ENCODE measurements at regions not wholly inside any gene's neighbourhood (a gene's known extent, or its start where the extent isn't known, plus 50 kb on each side); places are given as distances from the start of the nearest gene placed in this dataset.
"Not testable (repeated sequence)": the region's sequence is repeated elsewhere in the genome, so short reads cannot be mapped to it uniquely, and the experiment has no call there.

- no peak for DNase-seq (ENCODE audit: low read depth in 2 of 2)
Measured at GRCh38 chr17:6893382-6894205, 62.1 kb upstream of the TEKT1 start.

DNA sequence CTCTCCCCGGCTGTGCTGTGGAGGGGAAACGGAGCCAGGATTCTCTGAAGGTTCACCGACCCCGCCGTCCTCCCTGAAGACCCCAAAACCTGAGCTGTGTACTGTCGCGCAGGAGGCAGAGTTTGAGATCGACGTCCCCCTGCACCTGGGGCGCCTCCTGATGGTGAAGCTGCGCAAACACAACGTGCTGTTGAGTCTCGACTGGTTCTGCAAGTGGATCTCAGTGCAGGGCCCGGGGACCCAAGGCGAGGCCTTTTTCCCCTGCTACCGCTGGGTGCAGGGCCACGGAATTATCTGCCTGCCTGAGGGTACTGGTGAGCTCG is 62.6 kb upstream of the TEKT1 start:
- no peak for DNase-seq (ENCODE audit: low read depth in 2 of 2)

GRCh38 chr17:6901086-6901485 is 69.6 kb upstream of the TEKT1 start:
- no peak for DNase-seq (ENCODE audit: low read depth in 2 of 2)

DNA sequence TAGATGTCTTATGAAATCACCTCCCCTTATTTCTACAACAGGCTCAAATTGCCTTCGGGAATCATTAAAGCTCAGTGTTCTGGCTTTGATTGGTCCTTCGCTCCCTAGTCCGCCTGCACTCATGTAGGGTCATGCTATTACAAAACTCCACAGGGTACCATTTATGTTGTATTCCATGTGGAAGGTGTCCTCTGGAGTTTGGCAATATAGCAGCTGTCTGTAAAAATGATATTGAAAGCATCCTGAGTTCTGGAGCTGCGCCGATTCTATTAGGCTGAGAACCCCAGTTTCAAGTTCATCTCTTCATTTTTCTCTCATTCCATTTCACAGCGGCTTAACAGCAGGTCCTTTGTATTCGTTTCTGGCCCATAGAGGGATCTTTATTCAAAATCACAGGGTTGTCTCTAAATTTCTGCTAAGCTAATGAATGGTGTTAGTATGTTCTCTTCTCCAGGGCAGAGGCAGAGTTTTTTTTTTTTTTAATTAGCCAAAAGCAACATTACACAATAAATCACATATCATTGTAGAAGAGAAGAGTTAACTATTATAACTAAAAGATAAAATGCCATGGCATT is 71.9 kb upstream of the TEKT1 start:
- DNase-seq (ENCODE audit: low read depth in 2 of 2) = no peak

DNA sequence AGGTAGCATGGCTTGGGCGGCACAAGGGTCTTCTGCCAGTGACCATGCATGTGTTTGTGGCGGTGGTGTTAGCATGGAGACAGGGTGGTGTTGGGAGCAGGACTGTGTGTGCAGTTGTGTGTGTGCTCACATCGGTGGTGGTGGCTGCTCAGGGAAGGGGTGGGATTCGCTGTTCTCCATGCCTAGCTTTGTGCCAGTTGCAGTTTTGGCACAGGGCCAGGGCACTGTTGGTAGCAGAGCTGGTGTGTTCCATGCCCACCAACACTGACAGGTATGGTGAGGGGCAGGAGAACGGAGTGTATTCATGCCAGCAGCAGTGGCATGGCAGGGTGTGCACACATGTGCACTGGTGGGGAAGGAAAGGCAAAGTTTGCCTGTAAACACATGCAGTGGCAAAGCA is 77.3 kb upstream of the TEKT1 start:
- no peak for DNase-seq (ENCODE audit: low read depth in 2 of 2)

- peak in 1 of 2 experiments; percentile 12 for DNase-seq (ENCODE audit: low read depth in 2 of 2)
Measured at GRCh38 chr17:6910987-6911603, 79.6 kb upstream of the TEKT1 start.

DNA sequence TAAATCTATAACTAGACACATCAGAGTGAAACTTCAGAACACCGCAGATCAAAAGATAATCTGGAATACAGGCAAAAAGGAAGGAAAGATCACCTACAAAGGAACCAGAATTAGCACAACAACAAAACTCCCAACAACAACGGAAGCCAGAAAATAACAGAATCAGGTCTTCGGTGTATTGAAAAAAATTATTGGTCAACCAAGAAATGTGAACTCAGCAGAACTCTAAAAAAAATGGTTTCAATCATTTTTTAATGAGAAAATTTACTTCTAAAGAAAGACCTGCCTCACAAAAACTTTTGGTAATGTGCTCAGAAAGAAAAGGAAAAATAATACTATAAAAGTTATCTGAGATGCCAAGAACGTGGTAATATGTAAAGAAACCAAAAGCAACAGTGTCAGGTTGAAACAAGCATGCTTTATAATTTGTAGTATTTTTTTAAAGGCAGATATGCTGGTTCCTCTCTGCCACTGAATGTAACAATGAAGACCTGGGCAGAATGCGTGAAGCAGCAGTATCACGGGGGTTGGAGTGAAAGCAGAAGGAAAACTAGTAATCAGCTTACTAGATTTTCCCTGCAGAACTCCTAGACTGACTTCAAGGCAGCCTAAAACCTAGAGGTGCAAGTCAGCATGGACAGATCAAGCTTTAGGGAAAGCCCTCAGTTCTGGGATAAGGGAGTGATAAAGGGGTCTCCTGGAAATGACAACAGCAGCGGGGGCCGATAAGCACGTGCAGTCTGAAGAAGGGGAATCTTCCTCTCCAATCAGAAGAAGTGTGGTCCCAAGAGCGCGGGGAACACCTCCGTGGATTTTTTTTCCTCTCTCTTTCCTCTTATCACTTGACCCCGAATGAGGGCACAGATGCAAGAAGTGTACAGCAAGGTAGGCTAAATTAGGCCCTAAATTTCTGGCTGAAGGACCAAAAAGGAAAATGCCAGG is 80.9 kb upstream of the TEKT1 start:
- DNase-seq (ENCODE audit: low read depth in 2 of 2) = no peak

DNA sequence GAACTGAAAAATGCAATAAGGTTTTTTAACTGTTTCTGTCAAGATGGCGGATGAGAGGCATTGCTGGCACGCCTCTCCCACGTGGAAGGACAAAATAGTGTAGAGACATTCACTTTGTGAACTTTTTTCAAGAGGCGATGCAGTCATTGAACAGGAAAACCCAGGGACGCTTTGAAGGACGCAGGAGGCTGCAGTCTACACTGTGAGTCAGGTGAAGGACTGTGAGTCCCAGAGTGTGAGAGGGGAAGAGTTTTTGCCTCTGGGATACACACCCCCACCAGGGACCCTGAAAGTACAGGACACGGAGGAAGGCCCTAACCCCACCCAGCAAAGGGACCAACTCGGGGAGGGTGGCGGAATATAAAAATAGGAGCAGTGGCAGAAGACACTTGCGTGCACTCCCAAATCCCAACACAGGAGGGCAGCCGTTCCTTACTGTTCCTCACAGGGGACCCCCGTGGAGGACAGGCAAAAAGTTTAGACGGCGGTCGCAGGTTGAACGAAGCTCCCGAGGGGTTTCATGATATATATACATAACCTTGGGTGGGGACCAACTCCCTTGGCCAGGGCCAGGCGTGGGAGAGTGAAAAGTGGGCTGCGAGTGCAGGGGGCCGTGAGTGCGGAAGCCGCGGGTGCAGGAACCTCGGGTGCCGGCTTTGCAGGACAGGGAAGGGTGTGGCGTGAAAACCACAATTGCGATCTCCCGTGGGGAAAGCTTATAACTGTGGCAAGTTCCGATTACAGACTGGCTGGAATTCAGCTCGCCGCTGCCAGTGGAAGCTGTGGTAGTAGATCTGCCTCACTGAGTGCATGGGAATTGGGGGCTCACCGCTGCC is 82.0 kb upstream of the ALOX12 start:
- DNase-seq (ENCODE audit: low read depth in 2 of 2) = peak; percentile 16 to 19

- no peak for DNase-seq (ENCODE audit: low read depth in 2 of 2)
Measured at GRCh38 chr17:6914711-6915110, 81.1 kb upstream of the ALOX12 start.

DNA sequence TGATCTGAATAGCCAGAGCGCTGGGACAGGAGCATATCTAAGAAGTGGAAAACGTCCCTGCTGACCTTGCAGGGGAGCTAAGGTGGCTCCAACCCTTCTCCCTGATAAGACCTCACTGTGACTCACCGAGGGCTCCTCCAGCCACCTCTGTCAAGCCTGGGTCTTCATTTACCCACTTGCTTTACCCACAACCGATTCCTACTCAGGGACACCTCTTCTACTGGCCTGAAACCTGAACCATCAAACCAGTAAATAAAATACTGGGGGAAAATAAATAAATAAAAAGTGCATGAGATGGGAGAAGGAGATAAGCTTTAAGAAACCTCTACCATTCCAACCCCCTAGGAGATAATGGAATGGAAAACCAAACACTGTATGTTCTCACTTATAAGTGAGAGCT is 80.2 kb upstream of the ALOX12 start:
- no peak for DNase-seq (ENCODE audit: low read depth in 2 of 2)

DNA sequence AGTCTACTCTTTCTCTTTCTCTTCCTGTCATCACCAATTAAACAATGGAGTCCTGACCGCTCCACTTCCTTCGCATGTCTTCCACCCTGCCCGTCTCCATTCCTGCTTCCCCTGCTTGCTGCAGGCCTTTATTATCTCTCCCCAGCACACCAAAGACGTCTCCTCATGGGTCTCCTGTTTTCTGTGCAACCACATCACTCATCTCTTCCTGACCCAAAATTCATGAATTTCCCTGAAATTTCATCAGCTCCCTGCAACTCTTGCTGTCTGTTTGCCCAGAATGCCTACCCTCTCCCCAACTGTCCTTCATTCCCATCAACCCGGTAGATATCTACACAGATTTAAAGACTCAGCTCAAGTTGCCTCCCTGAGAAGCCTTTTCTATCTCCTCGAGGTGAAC is 76.7 kb upstream of the ALOX12 start:
- DNase-seq (ENCODE audit: low read depth in 2 of 2) = no peak

DNA sequence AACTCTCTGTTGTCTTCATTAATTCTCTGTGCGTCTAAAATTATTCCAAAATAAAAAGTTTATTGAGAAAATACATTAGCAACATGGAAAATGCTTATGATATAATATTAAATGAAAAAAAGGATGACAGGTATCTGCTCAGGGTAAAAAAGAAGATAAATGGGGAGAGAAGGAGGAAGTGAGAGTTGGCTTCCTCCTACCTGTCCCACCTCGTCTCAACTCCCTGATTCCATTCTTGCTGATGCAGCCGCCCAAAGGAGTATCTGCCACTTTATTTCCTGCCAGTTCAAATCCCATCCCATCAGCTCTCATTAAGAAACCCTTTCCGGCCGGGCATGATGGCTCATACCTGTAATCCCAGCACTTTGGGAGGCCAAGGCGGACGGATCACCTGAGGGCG is 72.5 kb upstream of the ALOX12 start:
- DNase-seq (ENCODE audit: low read depth in 2 of 2) = no peak

- DNase-seq (ENCODE audit: low read depth in 2 of 2) = peak; percentile 11 to 12
Measured at GRCh38 chr17:6924208-6924607, 71.6 kb upstream of the ALOX12 start.

GRCh38 chr17:6926667-6927066 is 69.2 kb upstream of the ALOX12 start:
- DNase-seq (ENCODE audit: low read depth in 2 of 2) = no peak

DNA sequence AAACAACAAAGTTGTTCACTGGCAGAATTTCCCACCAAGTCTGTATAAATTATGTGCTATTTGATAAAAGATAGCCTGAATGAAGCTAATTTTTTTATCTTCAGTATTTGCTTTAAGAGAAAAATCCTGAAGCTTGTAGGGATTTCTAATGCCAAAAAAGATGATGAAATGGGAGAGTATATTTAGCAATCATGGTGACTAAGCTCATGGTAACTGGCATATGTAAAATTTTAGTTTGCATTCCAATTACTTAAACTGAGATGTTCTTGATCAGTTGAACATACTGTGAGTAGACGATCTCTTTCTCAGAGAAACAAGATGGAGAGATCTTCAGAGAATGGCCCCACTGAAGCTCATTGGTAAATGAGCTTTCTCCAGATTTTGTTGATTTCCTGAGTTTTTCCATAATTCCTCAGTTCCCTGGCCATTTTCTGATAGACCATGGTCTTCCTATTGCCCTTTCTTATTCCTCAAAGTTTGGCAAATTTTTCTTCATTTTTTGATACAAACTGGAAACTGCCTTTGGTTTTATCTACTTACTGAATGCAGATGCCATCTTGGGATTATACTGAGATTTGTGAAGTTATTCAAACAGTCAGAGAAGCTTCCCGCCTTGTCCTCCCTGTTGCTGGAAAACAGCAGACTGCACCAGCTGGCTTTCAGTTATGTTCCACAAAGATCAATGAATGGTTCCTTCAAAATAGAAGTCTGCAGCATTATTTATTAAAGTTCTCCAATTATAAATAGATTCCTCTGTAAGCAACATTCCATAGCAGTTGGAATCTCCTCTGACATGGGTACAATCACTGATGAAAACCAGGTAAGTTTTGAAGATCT is 68.3 kb upstream of the ALOX12 start:
- DNase-seq (ENCODE audit: low read depth in 2 of 2) = peak; percentile 59 to 60

DNA sequence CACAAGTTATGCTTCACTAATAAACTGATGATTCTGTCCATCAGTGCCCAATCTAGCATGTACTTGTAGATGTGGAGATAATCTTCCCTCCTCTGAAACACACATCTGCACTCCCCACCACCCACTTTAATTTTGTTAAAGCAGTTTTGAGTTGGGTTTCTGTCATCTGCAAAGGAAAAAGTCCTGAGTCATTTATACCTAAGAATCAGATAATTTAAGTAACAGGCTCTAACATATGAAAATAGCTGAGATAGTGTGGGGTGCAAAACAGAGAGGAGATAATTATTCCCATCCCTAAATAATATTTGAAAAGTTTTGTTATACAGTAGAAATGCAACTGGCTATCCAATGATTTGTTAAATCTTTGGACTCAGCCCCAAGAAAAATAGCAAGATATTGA is 67.7 kb upstream of the ALOX12 start:
- DNase-seq (ENCODE audit: low read depth in 2 of 2) = no peak

DNA sequence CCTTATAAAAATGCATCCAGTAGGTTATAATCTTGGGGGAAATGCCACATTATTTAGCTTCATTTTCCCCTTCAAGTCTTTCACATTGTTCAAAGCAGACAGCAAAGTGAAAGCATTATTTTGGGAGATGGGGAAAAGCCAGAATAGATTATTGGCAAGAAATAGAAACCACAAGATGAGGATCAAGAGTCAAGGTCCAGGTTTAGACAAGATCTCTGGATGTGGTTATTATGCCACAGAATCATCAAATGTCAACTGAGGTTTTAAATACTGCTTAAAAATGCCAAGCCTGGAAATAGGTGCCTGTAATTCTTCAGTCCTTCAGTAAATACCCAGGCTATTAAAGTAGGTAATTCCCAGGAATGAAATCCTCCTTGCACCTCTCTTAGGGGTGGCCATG is 65.1 kb upstream of the ALOX12 start:
- no peak for DNase-seq (ENCODE audit: low read depth in 2 of 2)

GRCh38 chr17:6934544-6934943 is 61.3 kb upstream of the ALOX12 start:
- DNase-seq (ENCODE audit: low read depth in 2 of 2) = not testable (repeated sequence)

DNA sequence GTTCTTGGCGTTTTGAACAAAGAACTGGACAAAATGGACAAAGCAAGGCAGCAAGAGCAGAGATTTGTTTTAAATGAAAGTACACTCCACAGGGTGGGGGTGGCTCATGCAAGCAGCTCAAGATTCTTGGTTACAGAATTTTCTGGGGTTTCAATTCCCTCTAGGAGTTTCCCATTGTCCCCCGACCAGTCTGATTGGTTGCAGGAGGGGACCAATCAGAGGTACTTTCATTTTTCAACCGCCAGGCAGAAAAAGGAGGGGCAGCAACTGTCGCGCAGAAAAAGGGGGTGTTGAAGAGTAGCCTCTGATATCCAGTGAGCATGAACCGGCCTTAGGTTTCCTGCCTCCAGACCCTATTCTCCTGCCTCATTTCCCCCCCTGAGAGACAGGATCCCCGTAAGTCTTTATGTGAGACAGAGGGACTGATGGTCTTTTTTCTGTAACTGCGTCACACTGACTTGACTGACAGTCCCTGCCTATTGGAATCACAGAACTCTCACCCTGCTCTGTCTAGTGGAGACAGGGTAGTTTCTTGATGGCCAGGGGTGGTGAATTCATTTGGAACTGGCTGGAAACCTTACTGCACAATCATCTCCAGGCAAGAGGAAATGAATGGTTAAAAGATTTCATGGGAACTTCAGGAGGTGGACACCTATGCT is 59.4 kb upstream of the ALOX12 start:
- DNase-seq (ENCODE audit: low read depth in 2 of 2) = no peak

GRCh38 chr17:6938637-6939036 is 57.2 kb upstream of the ALOX12 start:
- no peak for DNase-seq (ENCODE audit: low read depth in 2 of 2)
